T-helper 1 cell treated with Interleukin-12 subunit alpha and Interleukin-12 subunit beta and Interleukin-4 antibody, amounts not matched to agents 30 ng/mL and 1 ng/mL, for 36 hours (primary cell): ENCODE measurements at regions not wholly inside any gene's neighbourhood (a gene's known extent, or its start where the extent isn't known, plus 50 kb on each side); places are given as distances from the start of the nearest gene placed in this dataset.

Source experiments
- intact Hi-C: fragments of 100-400 bp; cut with micrococcal nuclease; formaldehyde crosslinking; loops from one replicate; pipeline ENCODE4 v1.15.1; 2024

- intact Hi-C loops, result loop anchor here (5.0 to 10.0 kb wide), 4 partner anchors 760 to 1822 kb away; no protein-coding TSS in a partner anchor
These were observed 1110.7 kb upstream of the B3GALT2 start for GRCh38 chr1:194297094-194297493.

- intact Hi-C loops, result loop anchor here (5.0 to 10.0 kb wide), 4 partner anchors 759 to 1821 kb away; no protein-coding TSS in a partner anchor
These were observed 1109.8 kb upstream of the B3GALT2 start for GRCh38 chr1:194296201-194296600.

- intact Hi-C loops, result loop anchor here (1.0 to 10.0 kb wide), 10 partner anchors 193 to 1821 kb away; no protein-coding TSS in a partner anchor
These were observed 1109.3 kb upstream of the B3GALT2 start for GRCh38 chr1:194295685-194296084.

- intact Hi-C loops, result loop anchor here (2.0 to 10.0 kb wide), 4 partner anchors 13 to 1819 kb away; no protein-coding TSS in a partner anchor
These were observed 1107.5 kb upstream of the B3GALT2 start for GRCh38 chr1:194293851-194294405.

- intact Hi-C loops, result loop anchor here (2.0 to 10.0 kb wide), 3 partner anchors 14 to 1818 kb away; no protein-coding TSS in a partner anchor
These were observed 1106.6 kb upstream of the B3GALT2 start for GRCh38 chr1:194292966-194293365.

- intact Hi-C loops, result loop anchor here (10.0 kb wide), 2 partner anchors 1225 to 1815 kb away; no protein-coding TSS in a partner anchor
These were observed 1103.3 kb upstream of the B3GALT2 start for GRCh38 chr1:194289569-194290266.

GRCh38 chr1:194288238-194288637 is 1101.8 kb upstream of the B3GALT2 start:
- intact Hi-C loops, result no loop called here

- intact Hi-C loops, result no loop called here
These were observed 1095.0 kb upstream of the B3GALT2 start for GRCh38 chr1:194281376-194281775.

- intact Hi-C loops, result no loop called here
These were observed 1094.0 kb upstream of the B3GALT2 start for GRCh38 chr1:194280463-194280862.

- intact Hi-C loops, result no loop called here
These were observed 1093.6 kb upstream of the B3GALT2 start for GRCh38 chr1:194279975-194280374.

GRCh38 chr1:194277927-194278326 is 1091.5 kb upstream of the B3GALT2 start:
- intact Hi-C loops, result no loop called here

- intact Hi-C loops, result no loop called here
These were observed 1087.2 kb upstream of the B3GALT2 start for GRCh38 chr1:194273660-194274059.

- intact Hi-C loops, result no loop called here
These were observed 1082.4 kb upstream of the B3GALT2 start for GRCh38 chr1:194268839-194269238.

- intact Hi-C loops, result no loop called here
These were observed 1080.6 kb upstream of the B3GALT2 start for GRCh38 chr1:194267021-194267420.

GRCh38 chr1:194256010-194256409 is 1069.6 kb upstream of the B3GALT2 start:
- intact Hi-C loops, result no loop called here

- intact Hi-C loops, result no loop called here
These were observed 1065.8 kb upstream of the B3GALT2 start for GRCh38 chr1:194252199-194252598.

- intact Hi-C loops, result no loop called here
These were observed 1054.8 kb upstream of the B3GALT2 start for GRCh38 chr1:194241215-194241614.

GRCh38 chr1:194233069-194233468 is 1046.7 kb upstream of the B3GALT2 start:
- intact Hi-C loops, result loop anchor here (1.0 kb wide), 1 partner anchor 8 kb away; no protein-coding TSS in a partner anchor

GRCh38 chr1:194230351-194231144 is 1044.1 kb upstream of the B3GALT2 start:
- intact Hi-C loops, result no loop called here

- intact Hi-C loops, result no loop called here
These were observed 1042.0 kb upstream of the B3GALT2 start for GRCh38 chr1:194228427-194228826.

GRCh38 chr1:194227161-194227560 is 1040.7 kb upstream of the B3GALT2 start:
- intact Hi-C loops, result no loop called here

GRCh38 chr1:194225821-194226220 is 1039.4 kb upstream of the B3GALT2 start:
- intact Hi-C loops, result loop anchor here (1.0 kb wide), 1 partner anchor 7 kb away; no protein-coding TSS in a partner anchor
